AG09309 (cell line): ENCODE measurements at regions not wholly inside any gene's neighbourhood (a gene's known extent, or its start where the extent isn't known, plus 50 kb on each side); places are given as distances from the start of the nearest gene placed in this dataset.
"Not testable (repeated sequence)": the region's sequence is repeated elsewhere in the genome, so short reads cannot be mapped to it uniquely, and the experiment has no call there.

Experiments
- DNase-seq: peaks from one replicate; pipeline ENCODE4 v3.0.0-alpha.2; 2010; ENCODE audit warnings: low read depth
- H3K4me3 ChIP-seq: 2 replicates; pipeline ENCODE4 v1.5.1; 2011; ENCODE audit warnings: mild to moderate bottlenecking, low read depth, low read length, moderate library complexity; ENCODE audit not compliant: control insufficient read depth
- CTCF ChIP-seq: IDR thresholded peaks from 2 replicates; pipeline ENCODE4 v1.5.1; 2011; ENCODE audit warnings: mild to moderate bottlenecking, low read depth, low read length, inconsistent platforms; ENCODE audit not compliant: insufficient read depth, control insufficient read depth; ENCODE audit errors: missing control alignments

- DNase-seq: no peak
These were observed 66.5 kb upstream of the THUMPD2 start for GRCh38 chr2:39845460-39846146.

GRCh38 chr2:39839261-39839848 is 60.3 kb upstream of the THUMPD2 start:
- no peak overlapping the region for H3K4me3 ChIP-seq
- TF ChIP-seq CTCF: no peak
- no peak for DNase-seq

More at GRCh38 chr2:39845460-39846146, 66.5 kb upstream of the THUMPD2 start:
- TF ChIP-seq CTCF: no peak
- H3K4me3 ChIP-seq: no peak overlapping the region

- H3K4me3 ChIP-seq: no peak overlapping the region
- no peak for DNase-seq
- TF ChIP-seq CTCF: no peak
These were observed 59.5 kb upstream of the THUMPD2 start for GRCh38 chr2:39838589-39838988.

GRCh38 chr2:39837856-39838453 is 58.9 kb upstream of the THUMPD2 start:
- H3K4me3 ChIP-seq: no peak overlapping the region
- DNase-seq: peak; percentile 5
- TF ChIP-seq CTCF: peak; percentile 91

GRCh38 chr2:39836638-39837037 is 57.6 kb upstream of the THUMPD2 start:
- H3K4me3 ChIP-seq: no peak overlapping the region
- TF ChIP-seq CTCF: no peak
- no peak for DNase-seq

- DNase-seq: no peak
- H3K4me3 ChIP-seq: no peak overlapping the region
- TF ChIP-seq CTCF: no peak
These were observed 55.4 kb upstream of the THUMPD2 start for GRCh38 chr2:39834426-39834825.

GRCh38 chr2:39830610-39831009 is 51.6 kb upstream of the THUMPD2 start:
- DNase-seq, H3K4me3 ChIP-seq: not testable (repeated sequence)
